Vagina (tissue), 2 donors: ENCODE measurements at regions not wholly inside any gene's neighbourhood (a gene's known extent, or its start where the extent isn't known, plus 50 kb on each side); places are given as distances from the start of the nearest gene placed in this dataset.

Experiments
- CTCF ChIP-seq, 3 experiments: fragments of 450-650 bp in 2 of 3; fragments of 200-600 bp in 1 of 3; sonication (generic) in 1 of 3; IDR thresholded peaks; one replicate each; pipeline ENCODE4 v1.5.1; 2017 to 2019; ENCODE audit warnings: antibody characterized with exemption in 3 of 3, mild to moderate bottlenecking in 2 of 3, moderate library complexity in 2 of 3
- POLR2A ChIP-seq, 2 donors: fragments of 450-650 bp; IDR thresholded peaks; one replicate each; pipeline ENCODE4 v1.6.1; 2017; ENCODE audit warnings: antibody characterized with exemption in 2 of 2, mild to moderate bottlenecking in 2 of 2, moderate library complexity in 2 of 2

DNA sequence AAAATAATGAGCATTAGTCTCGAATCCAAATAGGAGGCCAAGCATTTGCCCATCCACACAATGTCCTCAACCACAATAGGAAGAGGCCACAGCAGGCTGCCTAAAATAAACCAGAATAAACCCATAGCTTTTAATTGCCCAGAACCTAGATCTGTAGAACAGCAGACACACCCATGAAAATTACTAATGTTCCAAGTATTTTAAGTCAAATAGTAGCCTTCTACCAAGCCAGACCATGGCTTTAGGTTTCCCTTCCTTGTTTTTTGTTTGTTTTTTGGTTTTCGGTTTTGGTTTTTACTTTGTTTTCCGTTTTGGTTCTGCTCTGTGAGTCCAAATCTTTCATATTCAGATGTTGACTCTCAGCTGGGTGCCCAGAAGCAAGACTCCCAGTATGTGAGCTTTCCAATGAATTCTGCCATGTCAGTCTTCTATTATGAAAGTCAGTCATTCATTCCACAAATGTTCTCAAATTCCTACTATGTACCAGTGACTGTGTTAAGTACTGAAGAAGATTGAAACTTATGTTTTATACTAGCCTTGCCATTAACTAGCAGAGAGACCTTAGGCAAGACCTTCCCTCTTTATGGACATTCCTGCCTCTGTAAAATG is 57.8 kb upstream of the BOC start:
- no peak for TF ChIP-seq CTCF (IDR thresholded peaks at IDR 0.05)
- no peak for TF ChIP-seq POLR2A (IDR thresholded peaks at IDR 0.05)
